Liver (tissue), 8 donors: ENCODE measurements at regions not wholly inside any gene's neighbourhood (a gene's known extent, or its start where the extent isn't known, plus 50 kb on each side); places are given as distances from the start of the nearest gene placed in this dataset.

Experiments
- DNase-seq: peaks from one replicate; pipeline ENCODE4 v3.0.0-alpha.2; 2017; ENCODE audit warnings: low spot score
- H3K27ac ChIP-seq, 2 donors: one replicate each; pipeline ENCODE4 v1.7.0; 2013; ENCODE audit warnings: inconsistent platforms in 2 of 2, low read length in 2 of 2, control low read depth in 1 of 2, low read depth in 1 of 2, mild to moderate bottlenecking in 1 of 2
- H3K27me3 ChIP-seq, 4 donors: one replicate each; pipeline versions ENCODE4 v1.6.1 to v1.7.0; 2013; ENCODE audit warnings: low read length in 3 of 4, inconsistent platforms in 1 of 4, mild to moderate bottlenecking in 1 of 4, moderate library complexity in 1 of 4; ENCODE audit not compliant: control insufficient read depth in 4 of 4, insufficient read depth in 4 of 4
- H3K36me3 ChIP-seq, 4 donors: one replicate each; pipeline versions ENCODE4 v1.6.1 to v1.7.0; 2013; ENCODE audit warnings: low read length in 3 of 4, mild to moderate bottlenecking in 3 of 4, low read depth in 1 of 4, moderate library complexity in 1 of 4; ENCODE audit not compliant: control insufficient read depth in 4 of 4, insufficient read depth in 3 of 4
- H3K4me1 ChIP-seq, 4 donors: one replicate each; pipeline versions ENCODE4 v1.6.1 to v1.7.0; 2013; ENCODE audit warnings: low read length in 3 of 4, mild to moderate bottlenecking in 3 of 4, moderate library complexity in 1 of 4; ENCODE audit not compliant: control insufficient read depth in 4 of 4, insufficient read depth in 4 of 4
- H3K4me3 ChIP-seq, 3 donors: one replicate each; pipeline versions ENCODE4 v1.6.1 to v1.7.0; 2013; ENCODE audit warnings: low read length in 3 of 3, control low read depth in 1 of 3, low read depth in 1 of 3, mild to moderate bottlenecking in 1 of 3
- H3K9ac ChIP-seq, 2 donors: one replicate each; pipeline ENCODE4 v1.7.0; 2013; ENCODE audit warnings: low read length in 2 of 2, mild to moderate bottlenecking in 2 of 2, moderate library complexity in 2 of 2, control low read depth in 1 of 2, low read depth in 1 of 2
- H3K9me3 ChIP-seq, 4 donors: one replicate each; pipeline versions ENCODE4 v1.6.1 to v1.7.0; 2013; ENCODE audit warnings: low read length in 3 of 4; ENCODE audit not compliant: control insufficient read depth in 4 of 4
- ATF3 ChIP-seq: IDR thresholded peaks from 2 replicates; pipeline ENCODE4 v1.6.1; 2016; ENCODE audit warnings: antibody characterized with exemption
- FOXA2 ChIP-seq: IDR thresholded peaks from 2 replicates; pipeline ENCODE4 v1.6.1; 2016; ENCODE audit warnings: antibody characterized with exemption
- HNF4A ChIP-seq, 2 donors: conservative IDR thresholded peaks; 2 replicates each; pipeline ENCODE4 v1.6.1; 2016; ENCODE audit warnings: antibody characterized with exemption in 2 of 2, mild to moderate bottlenecking in 2 of 2
- MAX ChIP-seq: IDR thresholded peaks from 2 replicates; pipeline ENCODE4 v1.6.1; 2016; ENCODE audit warnings: antibody characterized with exemption
- NR2F2 ChIP-seq: IDR thresholded peaks from 2 replicates; pipeline ENCODE4 v1.6.1; 2016; ENCODE audit warnings: antibody characterized with exemption
- RXRA ChIP-seq, 2 donors: IDR thresholded peaks; 2 replicates each; pipeline ENCODE4 v1.6.1; 2017 to 2018; ENCODE audit warnings: antibody characterized with exemption in 2 of 2, mild to moderate bottlenecking in 1 of 2
- TAF1 ChIP-seq: conservative IDR thresholded peaks from 2 replicates; pipeline ENCODE4 v1.6.1; 2016; ENCODE audit warnings: antibody characterized with exemption, mild to moderate bottlenecking
- WGBS: extraction: QIAGEN DNeasy Blood & Tissue Kit; methylation state at CpG from one replicate; pipeline ENCODE4 v1.1.7; 2013; 5-methylcytosine and 5-hydroxymethylcytosine counted together
- TF ChIP-seq, protein P1 (sequence below): IDR thresholded peaks from 2 replicates; pipeline ENCODE4 v1.6.1; 2016; ENCODE audit warnings: antibody characterized with exemption, mild to moderate bottlenecking
- TF ChIP-seq, protein P2 (sequence below): IDR thresholded peaks from 2 replicates; pipeline ENCODE4 v1.6.1; 2016; ENCODE audit warnings: antibody characterized with exemption
- TF ChIP-seq, protein P3 (sequence below): fragments of 150-350 bp; IDR thresholded peaks from 2 replicates; pipeline ENCODE4 v1.5.1; 2017; ENCODE audit warnings: improper control_type of control experiment, low read depth, low read length; ENCODE audit not compliant: missing input control
- donor health status: healthy.
- donor health status: healthy.
- donor health status: healthy.
- donor health status: healthy.
- donor health status: healthy.

- TF ChIP-seq, protein P1, sequence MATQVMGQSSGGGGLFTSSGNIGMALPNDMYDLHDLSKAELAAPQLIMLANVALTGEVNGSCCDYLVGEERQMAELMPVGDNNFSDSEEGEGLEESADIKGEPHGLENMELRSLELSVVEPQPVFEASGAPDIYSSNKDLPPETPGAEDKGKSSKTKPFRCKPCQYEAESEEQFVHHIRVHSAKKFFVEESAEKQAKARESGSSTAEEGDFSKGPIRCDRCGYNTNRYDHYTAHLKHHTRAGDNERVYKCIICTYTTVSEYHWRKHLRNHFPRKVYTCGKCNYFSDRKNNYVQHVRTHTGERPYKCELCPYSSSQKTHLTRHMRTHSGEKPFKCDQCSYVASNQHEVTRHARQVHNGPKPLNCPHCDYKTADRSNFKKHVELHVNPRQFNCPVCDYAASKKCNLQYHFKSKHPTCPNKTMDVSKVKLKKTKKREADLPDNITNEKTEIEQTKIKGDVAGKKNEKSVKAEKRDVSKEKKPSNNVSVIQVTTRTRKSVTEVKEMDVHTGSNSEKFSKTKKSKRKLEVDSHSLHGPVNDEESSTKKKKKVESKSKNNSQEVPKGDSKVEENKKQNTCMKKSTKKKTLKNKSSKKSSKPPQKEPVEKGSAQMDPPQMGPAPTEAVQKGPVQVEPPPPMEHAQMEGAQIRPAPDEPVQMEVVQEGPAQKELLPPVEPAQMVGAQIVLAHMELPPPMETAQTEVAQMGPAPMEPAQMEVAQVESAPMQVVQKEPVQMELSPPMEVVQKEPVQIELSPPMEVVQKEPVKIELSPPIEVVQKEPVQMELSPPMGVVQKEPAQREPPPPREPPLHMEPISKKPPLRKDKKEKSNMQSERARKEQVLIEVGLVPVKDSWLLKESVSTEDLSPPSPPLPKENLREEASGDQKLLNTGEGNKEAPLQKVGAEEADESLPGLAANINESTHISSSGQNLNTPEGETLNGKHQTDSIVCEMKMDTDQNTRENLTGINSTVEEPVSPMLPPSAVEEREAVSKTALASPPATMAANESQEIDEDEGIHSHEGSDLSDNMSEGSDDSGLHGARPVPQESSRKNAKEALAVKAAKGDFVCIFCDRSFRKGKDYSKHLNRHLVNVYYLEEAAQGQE = no peak
- no peak for TF ChIP-seq NR2F2
- TF ChIP-seq, protein P2, sequence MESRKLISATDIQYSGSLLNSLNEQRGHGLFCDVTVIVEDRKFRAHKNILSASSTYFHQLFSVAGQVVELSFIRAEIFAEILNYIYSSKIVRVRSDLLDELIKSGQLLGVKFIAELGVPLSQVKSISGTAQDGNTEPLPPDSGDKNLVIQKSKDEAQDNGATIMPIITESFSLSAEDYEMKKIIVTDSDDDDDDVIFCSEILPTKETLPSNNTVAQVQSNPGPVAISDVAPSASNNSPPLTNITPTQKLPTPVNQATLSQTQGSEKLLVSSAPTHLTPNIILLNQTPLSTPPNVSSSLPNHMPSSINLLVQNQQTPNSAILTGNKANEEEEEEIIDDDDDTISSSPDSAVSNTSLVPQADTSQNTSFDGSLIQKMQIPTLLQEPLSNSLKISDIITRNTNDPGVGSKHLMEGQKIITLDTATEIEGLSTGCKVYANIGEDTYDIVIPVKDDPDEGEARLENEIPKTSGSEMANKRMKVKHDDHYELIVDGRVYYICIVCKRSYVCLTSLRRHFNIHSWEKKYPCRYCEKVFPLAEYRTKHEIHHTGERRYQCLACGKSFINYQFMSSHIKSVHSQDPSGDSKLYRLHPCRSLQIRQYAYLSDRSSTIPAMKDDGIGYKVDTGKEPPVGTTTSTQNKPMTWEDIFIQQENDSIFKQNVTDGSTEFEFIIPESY = no peak
These were observed 187.7 kb downstream of the SATB1 start (continued) for GRCh38 chr3:18237251-18238005.

DNA sequence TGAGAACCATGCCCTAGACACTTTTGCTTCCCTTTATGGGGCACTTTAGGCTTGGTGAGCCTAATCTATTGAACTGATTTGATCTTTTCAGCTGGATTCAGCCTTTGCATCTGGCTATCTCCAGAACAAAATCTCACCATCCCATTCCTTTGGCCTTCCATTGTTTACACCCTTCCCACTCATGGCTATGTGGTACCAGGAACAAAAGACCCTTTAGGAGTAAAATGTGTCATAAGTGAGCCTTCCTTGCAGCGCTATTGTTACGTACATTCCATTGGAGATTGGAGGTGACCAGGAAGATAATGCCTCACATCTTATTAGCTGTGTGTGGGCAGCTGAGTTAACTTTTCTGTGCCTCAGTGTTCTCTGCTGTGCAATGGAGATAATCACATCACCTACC is 188.4 kb downstream of the SATB1 start:
- Histone ChIP-seq H3K27ac (no peak overlapping the region), H3K4me3 (no peak overlapping the region), H3K27me3 (peaks cover 0 to 4% (median 0%) of the 10 kb centered on the region in 4 donors), H3K9me3 (no peaks in the 10 kb centered on the region), H3K9ac (no peak overlapping the region), H3K36me3 (no peaks in the 10 kb centered on the region), H3K4me1 (no peaks in the 10 kb centered on the region)
- DNase-seq = no peak
- TF ChIP-seq, protein P3, sequence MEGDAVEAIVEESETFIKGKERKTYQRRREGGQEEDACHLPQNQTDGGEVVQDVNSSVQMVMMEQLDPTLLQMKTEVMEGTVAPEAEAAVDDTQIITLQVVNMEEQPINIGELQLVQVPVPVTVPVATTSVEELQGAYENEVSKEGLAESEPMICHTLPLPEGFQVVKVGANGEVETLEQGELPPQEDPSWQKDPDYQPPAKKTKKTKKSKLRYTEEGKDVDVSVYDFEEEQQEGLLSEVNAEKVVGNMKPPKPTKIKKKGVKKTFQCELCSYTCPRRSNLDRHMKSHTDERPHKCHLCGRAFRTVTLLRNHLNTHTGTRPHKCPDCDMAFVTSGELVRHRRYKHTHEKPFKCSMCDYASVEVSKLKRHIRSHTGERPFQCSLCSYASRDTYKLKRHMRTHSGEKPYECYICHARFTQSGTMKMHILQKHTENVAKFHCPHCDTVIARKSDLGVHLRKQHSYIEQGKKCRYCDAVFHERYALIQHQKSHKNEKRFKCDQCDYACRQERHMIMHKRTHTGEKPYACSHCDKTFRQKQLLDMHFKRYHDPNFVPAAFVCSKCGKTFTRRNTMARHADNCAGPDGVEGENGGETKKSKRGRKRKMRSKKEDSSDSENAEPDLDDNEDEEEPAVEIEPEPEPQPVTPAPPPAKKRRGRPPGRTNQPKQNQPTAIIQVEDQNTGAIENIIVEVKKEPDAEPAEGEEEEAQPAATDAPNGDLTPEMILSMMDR = no peak
- no peak for TF ChIP-seq MAX
- TF ChIP-seq FOXA2 = no peak
- TF ChIP-seq ATF3 = no peak
- TF ChIP-seq, protein P2 = no peak
- no peak for TF ChIP-seq TAF1
- TF ChIP-seq HNF4A (conservative IDR thresholded peaks at IDR 0.05) = no peak
- no peak for TF ChIP-seq RXRA (IDR thresholded peaks at IDR 0.05)
- 82% methylated on average over 2 of the region's 2 CpGs for WGBS
